ENCODE measurements at regions not wholly inside any gene's neighbourhood (a gene's known extent, or its start where the extent isn't known, plus 50 kb on each side); places are given as distances from the start of the nearest gene placed in this dataset.

DNA sequence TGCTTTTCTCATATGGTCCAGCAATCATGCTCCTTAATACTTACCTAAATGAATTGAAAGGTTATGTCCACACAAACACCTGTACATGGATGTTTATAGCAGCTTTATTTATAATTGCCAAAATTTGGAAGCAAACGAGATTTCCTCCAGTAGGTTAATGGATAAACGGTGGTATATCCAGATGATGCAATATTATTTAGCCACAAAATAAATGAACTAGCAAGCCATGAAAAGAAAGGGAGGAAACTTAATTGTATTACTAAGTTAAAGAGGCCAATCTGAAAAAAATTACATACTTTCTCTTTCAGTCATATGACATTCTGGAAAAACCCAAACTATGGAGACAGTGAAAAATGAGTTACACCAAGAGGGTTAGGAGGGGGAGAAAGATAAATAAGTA, 76.3 kb upstream of the LRRC7 start:
- no peak for DNase-seq
- Mint-ChIP-seq H3K4me3 (ENCODE audit: unreplicated experiment) (no peak overlapping the region), H3K9me3 (ENCODE audit: unreplicated experiment) (no peaks in the 10 kb centered on the region), H3K27ac (ENCODE audit: unreplicated experiment) (no peak overlapping the region), H3K27me3 (ENCODE audit: insufficient read depth, unreplicated experiment) (no peaks in the 10 kb centered on the region), H3K36me3 (ENCODE audit: insufficient read depth, unreplicated experiment) (no peaks in the 10 kb centered on the region), H3K4me1 (ENCODE audit: low read depth, unreplicated experiment) (peaks cover 5% of the 10 kb centered on the region)
- H3K27me3 ChIP-seq (replicated peaks; ENCODE audit: control insufficient read depth, insufficient read depth, low read length), result no peaks in the 10 kb centered on the region
- H3K36me3 ChIP-seq (ENCODE audit: control insufficient read depth, insufficient read depth, low read length), result no peaks in the 10 kb centered on the region
- ChIA-PET POLR2A (no interaction called here), CTCF (no interaction called here)
- intact Hi-C loops (cut with micrococcal nuclease; ENCODE audit: unreplicated experiment), result no loop called here
- H3K4me1 ChIP-seq, result peaks cover 32% of the 10 kb centered on the region
- H3K9me3 ChIP-seq, result no peaks in the 10 kb centered on the region
- no peak overlapping the region for H3K4me3 ChIP-seq (ENCODE audit: low read depth, low read length)
- BruUV-seq (replicated peaks), result no TSS peak
- TF ChIP-seq, protein P1, sequence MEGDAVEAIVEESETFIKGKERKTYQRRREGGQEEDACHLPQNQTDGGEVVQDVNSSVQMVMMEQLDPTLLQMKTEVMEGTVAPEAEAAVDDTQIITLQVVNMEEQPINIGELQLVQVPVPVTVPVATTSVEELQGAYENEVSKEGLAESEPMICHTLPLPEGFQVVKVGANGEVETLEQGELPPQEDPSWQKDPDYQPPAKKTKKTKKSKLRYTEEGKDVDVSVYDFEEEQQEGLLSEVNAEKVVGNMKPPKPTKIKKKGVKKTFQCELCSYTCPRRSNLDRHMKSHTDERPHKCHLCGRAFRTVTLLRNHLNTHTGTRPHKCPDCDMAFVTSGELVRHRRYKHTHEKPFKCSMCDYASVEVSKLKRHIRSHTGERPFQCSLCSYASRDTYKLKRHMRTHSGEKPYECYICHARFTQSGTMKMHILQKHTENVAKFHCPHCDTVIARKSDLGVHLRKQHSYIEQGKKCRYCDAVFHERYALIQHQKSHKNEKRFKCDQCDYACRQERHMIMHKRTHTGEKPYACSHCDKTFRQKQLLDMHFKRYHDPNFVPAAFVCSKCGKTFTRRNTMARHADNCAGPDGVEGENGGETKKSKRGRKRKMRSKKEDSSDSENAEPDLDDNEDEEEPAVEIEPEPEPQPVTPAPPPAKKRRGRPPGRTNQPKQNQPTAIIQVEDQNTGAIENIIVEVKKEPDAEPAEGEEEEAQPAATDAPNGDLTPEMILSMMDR (IDR thresholded peaks at IDR 0.05; ENCODE audit: insufficient read depth in 1 of 2, low read depth in 1 of 2, low read length in 1 of 2, severe bottlenecking in 1 of 2, unreplicated experiment in 1 of 2), result no peak

DNA sequence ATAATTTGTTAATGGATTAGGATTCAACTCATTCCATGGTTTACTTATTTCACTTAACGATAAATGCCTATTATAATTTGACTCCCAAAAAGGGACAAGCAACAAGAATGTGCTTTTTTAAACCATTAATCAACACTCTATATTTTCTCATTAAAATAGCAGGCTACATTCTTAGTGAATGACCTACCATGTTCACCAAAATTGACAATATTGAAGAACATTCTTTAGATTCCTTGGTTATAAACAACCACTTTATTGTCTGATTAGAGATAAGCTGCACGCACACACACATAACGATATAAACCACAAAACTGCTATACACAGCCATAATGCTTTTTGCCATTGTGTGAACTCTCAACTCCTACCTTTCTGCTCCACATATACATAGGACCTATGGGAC, 75.4 kb upstream of the LRRC7 start:
- H3K36me3 Mint-ChIP-seq (ENCODE audit: insufficient read depth, unreplicated experiment), result no peaks in the 10 kb centered on the region
- no peak for DNase-seq
- POLR2A ChIA-PET, result no interaction called here
- H3K27ac Mint-ChIP-seq (ENCODE audit: unreplicated experiment), result no peak overlapping the region
- H3K4me3 Mint-ChIP-seq (ENCODE audit: unreplicated experiment), result no peak overlapping the region
- H3K9me3 Mint-ChIP-seq (ENCODE audit: unreplicated experiment), result no peaks in the 10 kb centered on the region
- no peak overlapping the region for H3K4me3 ChIP-seq (ENCODE audit: low read depth, low read length)
- CTCF ChIA-PET, result no interaction called here
- H3K27me3 ChIP-seq (replicated peaks; ENCODE audit: control insufficient read depth, insufficient read depth, low read length), result no peaks in the 10 kb centered on the region
- H3K4me1 Mint-ChIP-seq (ENCODE audit: low read depth, unreplicated experiment), result peaks cover 9% of the 10 kb centered on the region
- no peaks in the 10 kb centered on the region for H3K27me3 Mint-ChIP-seq (ENCODE audit: insufficient read depth, unreplicated experiment)
- H3K36me3 ChIP-seq (ENCODE audit: control insufficient read depth, insufficient read depth, low read length), result no peaks in the 10 kb centered on the region
- intact Hi-C loops (cut with micrococcal nuclease; ENCODE audit: unreplicated experiment), result no loop called here
- H3K4me1 ChIP-seq, result peaks cover 39% of the 10 kb centered on the region
- no TSS peak for BruUV-seq (replicated peaks)
- TF ChIP-seq, protein P1 (IDR thresholded peaks at IDR 0.05; ENCODE audit: insufficient read depth in 1 of 2, low read depth in 1 of 2, low read length in 1 of 2, severe bottlenecking in 1 of 2, unreplicated experiment in 1 of 2), result no peak
- H3K9me3 ChIP-seq, result no peaks in the 10 kb centered on the region

DNA sequence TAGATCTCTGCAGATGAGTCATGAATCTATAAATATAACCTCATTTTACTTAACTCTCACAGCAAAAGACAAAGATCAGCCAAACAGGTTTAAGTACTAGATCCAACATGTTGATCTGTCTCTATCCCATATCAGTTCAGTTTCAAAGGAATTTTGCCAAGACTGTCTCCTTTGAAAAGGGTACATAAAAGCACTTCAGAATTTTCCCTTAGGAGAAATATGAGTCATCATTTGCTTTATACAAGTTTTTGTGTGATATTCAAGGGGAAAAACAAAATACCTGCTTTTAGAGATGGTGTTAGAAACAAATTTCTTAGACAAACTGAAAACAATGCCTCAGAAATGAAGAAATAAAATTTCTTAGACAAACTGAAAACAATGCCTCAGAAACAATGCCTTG, 73.5 kb upstream of the LRRC7 start:
- DNase-seq, result no peak
- H3K4me1 Mint-ChIP-seq (ENCODE audit: low read depth, unreplicated experiment), result peaks cover 18% of the 10 kb centered on the region
- H3K9me3 Mint-ChIP-seq (ENCODE audit: unreplicated experiment), result no peaks in the 10 kb centered on the region
- ChIA-PET POLR2A (no interaction called here), CTCF (no interaction called here)
- intact Hi-C loops (cut with micrococcal nuclease; ENCODE audit: unreplicated experiment), result no loop called here
- no peaks in the 10 kb centered on the region for H3K36me3 Mint-ChIP-seq (ENCODE audit: insufficient read depth, unreplicated experiment)
- no peak overlapping the region for H3K4me3 Mint-ChIP-seq (ENCODE audit: unreplicated experiment)
- Histone ChIP-seq H3K4me1 (peaks cover 56% of the 10 kb centered on the region), H3K27me3 (replicated peaks; ENCODE audit: control insufficient read depth, insufficient read depth, low read length) (no peaks in the 10 kb centered on the region), H3K9me3 (no peaks in the 10 kb centered on the region), H3K36me3 (ENCODE audit: control insufficient read depth, insufficient read depth, low read length) (no peaks in the 10 kb centered on the region), H3K4me3 (ENCODE audit: low read depth, low read length) (no peak overlapping the region)
- no TSS peak for BruUV-seq (replicated peaks)
- TF ChIP-seq, protein P1 (IDR thresholded peaks at IDR 0.05; ENCODE audit: insufficient read depth in 1 of 2, low read depth in 1 of 2, low read length in 1 of 2, severe bottlenecking in 1 of 2, unreplicated experiment in 1 of 2), result no peak
- no peak overlapping the region for H3K27ac Mint-ChIP-seq (ENCODE audit: unreplicated experiment)
- no peaks in the 10 kb centered on the region for H3K27me3 Mint-ChIP-seq (ENCODE audit: insufficient read depth, unreplicated experiment)
